ENCODE measurements at regions not wholly inside any gene's neighbourhood (a gene's known extent, or its start where the extent isn't known, plus 50 kb on each side); places are given as distances from the start of the nearest gene placed in this dataset.
"Not testable (repeated sequence)": the region's sequence is repeated elsewhere in the genome, so short reads cannot be mapped to it uniquely, and the experiment has no call there.

DNA sequence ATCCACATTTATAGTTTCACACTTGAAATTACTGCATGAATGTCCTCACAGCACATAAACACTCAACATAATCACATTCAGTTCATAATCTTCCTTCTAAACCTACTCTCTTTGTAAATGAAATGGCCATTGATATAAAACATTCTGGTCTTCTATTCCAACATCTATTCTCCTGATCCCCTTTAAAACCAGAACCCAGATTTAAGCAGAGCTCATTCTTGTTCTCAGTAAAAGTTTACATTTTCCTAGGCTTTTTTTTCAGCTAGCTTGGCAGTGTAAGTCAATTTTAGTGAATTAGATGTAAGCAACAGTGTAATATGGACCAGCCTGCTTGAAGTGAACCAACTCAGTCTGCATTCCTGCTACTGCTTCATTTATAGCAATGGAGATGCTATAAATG is 460.7 kb upstream of the RGS18 start:
- DNase-seq, result no peak

DNA sequence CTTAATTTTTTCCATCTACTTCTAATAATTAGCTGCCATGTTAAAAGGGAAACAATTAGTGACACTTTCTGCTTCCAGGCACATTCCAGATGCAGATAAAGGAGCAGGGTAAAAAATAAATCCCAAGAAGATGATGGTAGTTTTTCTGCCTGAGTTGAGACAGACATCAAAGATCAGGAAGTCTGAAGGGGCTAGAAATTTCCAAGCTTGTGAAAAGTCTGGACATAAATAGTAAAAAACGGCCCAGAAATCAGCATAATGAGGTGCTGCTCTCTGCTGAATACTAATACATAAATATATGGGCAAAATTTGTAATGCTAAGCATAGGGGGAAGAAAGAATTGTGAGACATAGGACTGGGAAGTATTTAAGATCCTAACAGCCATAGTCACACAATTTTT is 460.0 kb upstream of the RGS18 start:
- DNase-seq, result no peak

DNA sequence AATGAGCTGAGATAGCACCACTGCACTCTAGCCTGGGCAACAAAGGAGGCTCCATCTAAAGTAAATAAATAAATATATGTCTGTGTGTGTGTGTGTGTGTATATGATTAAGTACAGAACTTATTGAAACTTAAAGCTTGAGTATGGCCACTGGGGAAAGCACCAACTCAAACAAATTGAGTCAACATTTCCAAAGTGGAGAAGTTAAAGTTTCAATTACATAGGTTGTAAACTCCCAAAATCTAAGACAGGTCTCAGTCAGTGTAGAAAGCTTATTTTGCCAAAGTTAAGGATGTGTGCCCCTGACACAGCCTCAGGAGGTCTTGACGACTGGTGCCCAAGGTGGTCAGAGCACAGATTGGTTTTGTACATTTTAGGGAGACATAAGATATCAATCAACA is 458.9 kb upstream of the RGS18 start:
- no peak for DNase-seq

DNA sequence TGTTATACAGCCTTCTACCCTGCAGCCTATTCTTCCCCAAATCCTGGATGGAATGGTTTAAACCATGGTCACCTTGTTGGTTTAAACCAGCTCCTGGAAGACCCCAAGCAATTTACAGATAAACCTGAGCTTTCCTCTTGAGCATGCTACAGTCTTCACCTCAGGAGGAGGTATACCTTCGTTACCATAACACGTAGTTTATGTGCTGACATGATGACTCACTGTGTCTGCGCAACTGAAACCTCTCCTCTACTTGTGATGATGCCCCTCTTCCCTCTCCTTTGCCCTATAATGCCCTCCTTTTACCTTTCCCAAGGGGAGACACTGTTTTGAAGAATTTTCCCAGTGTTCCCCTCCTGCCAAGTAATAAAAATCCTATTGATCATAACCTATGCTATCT is 457.3 kb upstream of the RGS18 start:
- DNase-seq, result no peak

DNA sequence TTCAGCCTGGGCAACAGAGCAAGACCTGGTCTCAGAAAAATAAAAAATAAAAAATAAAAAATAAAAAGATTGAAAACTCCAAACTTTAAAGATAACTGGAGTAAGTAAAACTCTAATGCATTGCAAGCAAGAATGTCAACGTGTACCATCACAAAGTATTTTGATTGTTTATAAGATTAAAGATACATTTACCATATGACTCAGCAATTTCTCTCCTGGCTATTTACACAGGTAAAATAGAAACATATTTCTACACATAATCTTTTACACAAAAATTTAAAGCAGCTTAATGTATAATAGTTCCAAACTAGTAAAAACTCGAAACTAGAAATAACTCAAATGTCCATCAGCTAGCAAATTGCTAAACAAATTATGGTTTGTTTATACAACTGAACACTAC is 456.1 kb upstream of the RGS18 start:
- no peak for DNase-seq

DNA sequence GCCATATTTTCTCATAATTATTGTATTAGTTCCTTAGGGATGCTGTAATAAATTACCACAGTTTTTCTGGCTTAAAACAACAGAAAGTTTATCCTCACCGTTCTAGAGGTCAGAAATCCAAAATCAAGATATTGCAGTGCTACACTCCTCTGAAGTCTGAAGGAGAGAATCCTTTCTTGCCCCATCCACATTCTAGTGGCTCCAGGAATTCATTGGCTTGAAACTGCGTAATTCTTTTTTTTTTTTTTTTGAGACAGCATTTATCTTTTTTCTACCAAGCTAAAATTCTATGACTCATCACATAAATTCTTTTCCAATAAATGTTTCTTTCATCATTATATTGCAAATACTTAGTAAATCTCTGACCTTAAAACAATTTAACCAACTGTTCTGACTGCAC is 451.0 kb upstream of the RGS18 start:
- no peak for DNase-seq

DNA sequence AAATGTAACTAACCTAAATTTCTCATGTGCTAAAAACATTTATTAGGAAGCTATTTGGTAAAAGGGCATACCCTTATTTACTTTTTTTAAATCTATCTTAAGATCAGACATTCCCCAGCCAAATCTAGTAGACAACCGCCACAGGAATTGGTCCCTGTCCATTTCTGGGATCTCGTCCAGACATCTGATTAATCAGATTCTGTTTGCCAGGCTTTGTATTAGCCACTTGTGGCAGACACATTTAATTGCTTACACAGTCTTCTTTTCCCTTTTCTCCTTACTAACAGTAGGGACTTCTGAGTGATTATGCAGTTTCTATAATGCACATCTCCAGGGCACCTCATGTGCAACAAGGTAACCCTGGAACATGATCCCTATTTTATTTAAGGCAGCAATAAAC is 449.0 kb upstream of the RGS18 start:
- peak; percentile 74 for DNase-seq

DNA sequence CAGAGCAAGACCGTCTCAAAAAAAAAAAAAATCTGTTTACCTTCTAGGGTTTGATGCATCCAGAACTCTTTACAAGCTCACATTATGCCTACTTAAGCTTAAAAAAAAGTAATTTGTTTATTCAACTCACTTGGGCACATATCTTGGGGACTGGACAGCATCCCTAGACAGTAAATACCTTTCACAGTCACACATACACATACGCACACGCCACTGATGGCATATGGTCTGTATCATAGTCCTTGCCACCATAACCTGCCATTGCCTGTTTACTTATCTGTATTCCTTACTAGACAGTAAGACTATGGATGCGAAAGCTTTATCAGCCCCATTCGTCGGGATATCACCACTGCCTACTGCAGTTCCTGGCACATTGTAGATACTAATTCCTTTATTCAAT is 446.3 kb upstream of the RGS18 start:
- DNase-seq, result no peak

DNA sequence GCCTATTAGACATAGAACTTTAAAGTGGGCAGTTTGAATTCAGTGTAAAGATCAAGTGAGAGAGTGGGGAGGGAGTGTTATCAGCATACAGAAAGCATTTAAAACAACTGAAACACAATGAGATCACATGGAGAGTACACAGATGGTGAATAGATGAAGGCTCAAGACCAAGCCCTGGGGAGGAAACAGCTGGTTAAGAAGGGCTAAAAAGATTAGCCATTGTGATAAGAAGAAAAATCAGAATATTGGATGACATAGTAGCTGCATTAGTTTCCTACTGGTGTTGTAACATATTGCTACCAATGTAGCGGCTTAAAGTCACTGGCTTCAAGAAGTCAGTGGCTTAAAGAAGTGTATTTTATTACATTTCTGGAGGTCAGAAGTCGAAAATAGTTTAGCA is 443.4 kb upstream of the RGS18 start:
- no peak for DNase-seq

DNA sequence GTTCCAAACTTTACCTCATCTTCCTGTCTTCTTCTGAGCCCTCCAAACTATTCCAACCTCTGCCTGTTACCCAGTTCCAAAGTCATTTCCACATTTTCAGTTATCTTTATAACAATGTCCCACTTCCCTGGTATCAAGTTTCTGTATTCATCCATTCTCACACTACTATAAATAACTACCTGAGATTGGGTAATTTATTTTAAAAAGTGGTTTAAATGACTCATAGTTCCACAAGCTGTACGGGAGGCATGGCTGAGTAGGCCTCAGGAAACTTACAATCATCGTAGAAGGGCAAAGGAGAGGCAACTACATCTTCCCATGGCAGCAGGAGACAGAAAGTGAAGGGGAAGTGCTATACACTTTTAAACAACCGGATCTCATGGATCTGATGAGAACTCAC is 428.5 kb upstream of the RGS18 start:
- DNase-seq, result no peak

DNA sequence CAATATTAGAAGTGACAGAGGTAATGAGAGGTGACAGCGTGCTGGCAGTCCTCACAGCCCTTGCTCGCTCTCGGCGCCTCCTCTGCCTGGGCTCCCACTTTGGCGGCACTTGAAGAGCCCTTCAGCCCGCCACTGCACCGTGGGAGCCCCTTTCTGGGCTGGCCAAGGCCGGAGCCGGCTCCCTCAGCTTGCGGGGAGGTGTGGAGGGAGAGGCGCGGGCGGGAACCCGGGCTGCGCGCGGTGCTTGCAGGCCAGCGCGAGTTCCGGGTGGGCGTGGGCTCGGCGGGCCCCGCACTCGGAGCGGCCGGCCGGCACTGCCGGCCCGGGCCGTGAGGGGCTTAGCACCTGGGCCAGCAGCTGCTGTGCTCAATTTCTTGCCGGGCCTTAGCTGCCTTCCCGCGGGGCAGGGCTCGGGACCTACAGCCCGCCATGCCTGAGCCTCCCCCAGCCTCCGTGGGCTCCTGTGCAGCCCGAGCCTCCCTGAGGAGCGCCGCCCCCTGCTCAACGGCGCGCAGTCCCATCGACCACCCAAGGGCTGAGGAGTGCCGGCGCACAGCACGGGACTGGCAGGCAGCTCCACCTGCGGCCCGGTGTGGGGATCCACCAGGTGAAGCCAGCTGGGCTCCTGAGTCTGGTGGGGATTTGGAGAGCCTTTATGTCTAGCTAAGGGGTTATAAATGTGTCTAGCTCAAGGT is 426.5 kb upstream of the RGS18 start:
- DNase-seq, result not testable (repeated sequence)

DNA sequence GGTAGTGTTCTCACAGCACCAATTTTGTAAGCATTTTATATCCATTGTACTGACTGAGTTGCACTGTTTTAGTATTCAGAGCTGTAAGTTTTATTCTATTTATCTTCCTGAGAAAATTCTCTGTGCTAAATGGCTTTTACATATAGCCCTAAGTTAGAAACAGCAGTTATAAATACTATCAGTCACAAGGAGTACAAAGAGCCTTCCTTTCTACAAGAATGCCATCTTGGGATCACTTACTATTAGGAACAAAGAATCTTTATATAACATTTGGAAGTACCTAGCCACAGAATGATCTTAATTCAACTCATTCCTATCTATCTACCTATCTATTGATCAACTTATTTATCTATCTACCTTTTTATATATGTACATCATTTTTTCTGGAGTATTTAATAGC is 423.9 kb upstream of the RGS18 start:
- no peak for DNase-seq

DNA sequence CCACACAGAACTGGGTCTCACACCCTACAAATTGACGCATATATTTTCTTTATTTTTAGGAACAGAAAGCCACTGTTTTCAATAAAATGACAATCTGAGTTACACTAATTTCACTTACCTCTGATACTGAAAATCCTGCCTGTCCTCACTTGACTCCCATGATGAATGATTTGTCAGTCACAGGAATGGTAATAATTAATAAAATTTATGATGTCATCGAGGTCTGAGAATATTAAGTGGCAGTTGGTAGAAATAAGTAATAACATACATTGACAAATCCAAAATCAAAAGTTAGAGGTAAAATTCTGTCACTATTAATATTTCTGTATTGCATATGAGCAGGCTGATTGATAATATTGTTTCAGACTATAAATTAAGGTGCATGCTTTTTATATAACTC is 418.7 kb upstream of the RGS18 start:
- DNase-seq, result no peak

DNA sequence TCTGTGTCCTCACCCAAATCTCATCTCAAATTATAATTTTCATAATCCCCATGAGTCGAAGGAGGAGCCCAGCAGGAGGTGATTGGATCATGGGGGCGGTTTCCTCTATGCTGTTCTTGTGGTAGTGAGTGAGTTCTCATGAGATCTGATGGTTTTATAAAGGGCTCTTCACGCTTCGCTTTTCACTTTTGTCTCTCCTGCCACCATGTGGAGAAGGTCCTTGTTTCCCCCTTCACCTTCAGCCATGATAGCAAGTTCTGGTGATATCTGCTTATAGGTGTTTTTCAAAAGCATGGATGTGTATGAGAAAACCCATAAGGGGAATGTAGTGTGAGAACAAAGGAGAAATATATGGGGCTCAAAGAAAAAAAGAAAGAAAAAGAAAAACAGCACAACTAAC is 405.9 kb upstream of the RGS18 start:
- no peak for DNase-seq

DNA sequence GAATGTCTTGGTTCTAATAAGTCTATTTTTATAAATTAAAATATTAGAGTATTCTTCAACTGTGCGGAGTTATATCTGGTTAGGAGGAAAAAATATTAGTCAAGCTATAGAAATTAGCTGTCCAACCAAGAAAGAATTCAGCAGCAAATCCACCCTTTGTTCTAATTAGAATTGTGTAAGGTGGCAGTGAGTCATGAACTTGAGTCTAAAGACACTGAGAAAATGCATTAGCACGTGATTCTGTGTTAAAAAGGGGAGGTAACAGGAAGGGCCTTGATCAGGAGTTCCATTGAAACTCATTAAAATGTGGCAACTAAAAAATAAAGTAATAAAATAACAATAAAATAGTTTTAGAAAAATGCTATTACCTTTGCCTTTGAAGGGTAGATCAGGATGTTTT is 398.2 kb upstream of the RGS18 start:
- DNase-seq, result no peak

DNA sequence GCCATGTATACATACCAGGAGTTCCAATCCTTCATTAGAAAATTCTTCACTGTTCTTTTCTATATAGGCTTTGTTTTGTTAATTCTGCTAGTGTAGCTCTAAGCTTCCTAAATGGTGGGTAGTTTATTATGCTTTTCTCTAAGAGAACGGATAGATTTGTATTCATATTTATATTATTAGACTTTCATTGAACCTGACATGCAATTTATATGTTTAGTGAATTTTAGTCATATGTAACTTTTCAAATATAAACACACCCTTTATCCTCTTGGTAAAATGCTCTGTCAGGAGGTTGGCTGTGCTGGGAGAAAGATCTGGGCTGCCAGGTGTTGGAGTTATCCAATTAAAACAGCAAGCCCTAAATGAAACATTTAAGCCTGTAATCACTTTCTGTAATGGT is 369.7 kb upstream of the RGS18 start:
- no peak for DNase-seq

DNA sequence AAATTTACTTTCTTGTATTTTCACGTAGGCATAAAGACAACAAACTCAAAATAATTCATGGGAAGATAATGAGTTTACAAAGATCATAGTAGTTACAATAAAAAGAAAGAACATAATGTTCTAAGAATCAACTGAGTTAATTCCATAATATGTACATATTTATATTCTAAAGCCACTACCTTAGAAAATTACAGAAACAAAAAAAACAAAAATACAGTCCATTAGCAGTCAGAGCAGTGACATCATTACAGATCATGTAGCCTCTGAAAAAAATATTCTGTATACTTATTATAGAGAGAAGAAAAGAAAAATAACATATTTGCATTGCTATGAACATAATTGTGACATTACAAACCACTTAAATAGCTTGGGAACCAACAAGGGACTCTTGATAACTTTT is 360.1 kb upstream of the RGS18 start:
- DNase-seq, result no peak

DNA sequence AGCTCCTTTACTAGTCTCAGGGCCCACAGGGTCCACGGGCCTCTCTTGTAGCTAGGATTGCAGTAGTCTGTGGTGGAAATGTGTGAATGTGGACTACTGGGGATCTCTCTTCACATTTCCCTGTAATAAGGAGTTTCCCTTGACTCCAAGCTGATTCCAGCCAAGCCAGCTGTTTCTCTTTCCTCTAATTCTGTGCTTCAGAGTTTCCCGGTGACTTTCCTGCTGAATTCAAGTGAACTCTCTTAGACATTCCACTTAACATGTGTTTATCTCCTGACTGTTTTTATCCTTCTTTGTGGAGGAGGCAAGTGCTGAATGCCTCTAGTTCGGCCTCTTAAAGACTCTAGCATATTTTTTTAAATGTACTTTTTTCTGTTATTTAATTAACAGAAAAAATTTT is 354.0 kb upstream of the RGS18 start:
- no peak for DNase-seq

DNA sequence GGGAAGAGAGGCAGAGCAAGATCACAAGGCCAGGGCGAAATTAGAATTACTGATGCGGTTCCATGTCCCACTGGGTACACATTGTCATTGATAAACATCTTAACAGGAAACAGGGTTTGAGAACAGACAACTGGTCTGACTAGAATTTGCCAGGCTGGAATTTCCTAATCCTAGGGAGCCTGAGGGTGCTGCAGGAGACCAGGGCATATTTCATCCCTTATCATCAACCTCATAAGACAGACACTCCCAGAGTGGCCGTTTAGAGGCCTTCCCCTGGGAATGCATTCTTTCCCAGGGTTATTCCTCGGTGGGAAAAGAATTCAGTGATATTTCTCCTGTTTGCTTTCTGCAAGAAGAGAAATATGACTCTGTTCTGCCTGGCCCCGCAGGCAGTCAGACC is 344.7 kb upstream of the RGS18 start:
- not testable (repeated sequence) for DNase-seq

DNA sequence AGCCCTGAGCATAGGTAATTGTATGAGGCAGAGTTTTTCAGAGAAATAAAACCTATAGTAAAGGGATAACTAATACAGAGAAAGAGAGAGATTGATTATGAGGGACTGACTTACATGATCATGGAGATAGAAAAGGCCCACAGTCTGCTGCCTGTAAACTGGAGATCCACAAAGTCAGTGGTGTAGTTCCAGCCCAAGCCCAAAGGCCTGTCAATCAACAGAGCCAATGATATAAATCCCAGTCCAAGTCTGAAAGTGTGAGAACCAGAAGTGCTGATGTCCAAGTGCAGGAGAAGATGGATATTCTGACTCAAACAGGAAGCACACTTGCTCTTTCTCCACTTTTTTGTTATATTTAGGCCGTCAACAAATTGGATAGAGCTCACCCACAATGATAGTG is 340.1 kb upstream of the RGS18 start:
- no peak for DNase-seq

DNA sequence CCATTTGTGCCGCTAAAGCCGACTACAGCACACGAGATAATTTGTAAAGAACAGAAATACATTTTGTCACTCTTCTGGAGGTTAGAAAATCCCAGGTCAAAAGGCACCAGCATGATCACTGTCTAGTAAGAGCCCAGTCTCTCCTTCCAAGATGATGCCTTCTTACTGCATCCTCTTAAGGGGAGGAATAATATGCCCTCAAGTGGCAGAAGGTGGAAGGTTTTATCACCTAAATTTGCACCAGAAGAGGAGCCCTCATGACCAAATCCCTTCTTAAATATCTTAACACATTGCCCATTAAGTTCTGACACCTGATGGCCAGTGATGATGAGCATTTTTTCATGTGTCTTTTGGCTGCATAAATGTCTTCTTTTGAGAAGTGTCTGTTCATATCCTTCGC is 326.7 kb upstream of the RGS18 start:
- DNase-seq, result no peak

DNA sequence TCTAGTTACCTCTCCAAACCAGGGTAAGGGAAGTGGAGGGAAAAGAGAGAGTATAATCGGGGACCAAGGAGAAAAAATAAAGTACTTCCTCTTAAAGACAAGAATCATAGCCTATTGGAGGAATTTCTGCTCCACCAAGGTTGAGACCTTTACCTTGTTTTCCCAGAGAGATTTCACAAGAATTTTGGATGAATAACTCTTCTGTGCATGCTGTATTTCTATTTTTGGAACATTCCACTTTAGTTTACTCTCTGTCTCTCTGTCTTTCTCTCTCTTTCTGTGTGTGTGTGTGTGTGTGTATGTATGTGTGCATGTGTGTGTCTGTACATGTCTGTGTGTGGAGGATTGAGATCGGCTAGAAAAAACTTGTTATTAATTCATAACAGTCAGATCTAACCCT is 318.4 kb upstream of the RGS18 start:
- no peak for DNase-seq

DNA sequence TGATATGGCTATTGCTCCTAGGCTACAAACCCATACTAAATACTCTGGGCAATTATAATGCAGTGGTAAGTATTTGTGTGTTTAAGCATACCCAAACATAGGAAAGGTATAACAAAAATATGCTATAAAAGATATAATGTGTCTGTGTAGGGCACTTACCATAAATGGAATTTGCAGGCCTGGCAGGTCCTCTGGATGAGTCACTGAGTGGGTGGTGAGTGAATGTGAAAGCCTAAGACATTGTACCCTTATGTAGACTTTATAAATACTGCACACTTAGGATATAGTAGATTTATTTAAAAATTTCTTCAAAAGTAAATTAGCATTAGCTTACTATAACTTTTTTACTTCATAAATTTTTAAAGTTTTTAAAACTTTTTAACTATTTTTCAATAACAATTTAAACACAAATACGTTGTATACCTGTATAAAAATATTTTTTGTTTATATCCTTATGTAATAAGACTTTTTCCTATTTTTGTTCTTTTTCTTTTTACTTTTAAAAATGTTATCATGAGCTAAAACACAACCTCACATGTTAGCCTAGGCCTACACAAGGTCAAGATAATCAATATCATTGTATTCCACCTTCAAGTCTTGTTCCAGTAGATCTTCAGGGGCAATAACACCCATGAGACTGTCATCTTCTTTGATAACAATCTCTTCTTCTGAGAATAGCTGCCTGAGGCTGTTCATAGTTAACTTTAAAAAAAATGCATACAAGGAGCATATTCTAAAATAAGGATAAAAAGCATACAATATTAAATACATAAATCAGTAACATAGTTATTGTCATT is 306.3 kb upstream of the RGS18 start:
- no peak for DNase-seq

DNA sequence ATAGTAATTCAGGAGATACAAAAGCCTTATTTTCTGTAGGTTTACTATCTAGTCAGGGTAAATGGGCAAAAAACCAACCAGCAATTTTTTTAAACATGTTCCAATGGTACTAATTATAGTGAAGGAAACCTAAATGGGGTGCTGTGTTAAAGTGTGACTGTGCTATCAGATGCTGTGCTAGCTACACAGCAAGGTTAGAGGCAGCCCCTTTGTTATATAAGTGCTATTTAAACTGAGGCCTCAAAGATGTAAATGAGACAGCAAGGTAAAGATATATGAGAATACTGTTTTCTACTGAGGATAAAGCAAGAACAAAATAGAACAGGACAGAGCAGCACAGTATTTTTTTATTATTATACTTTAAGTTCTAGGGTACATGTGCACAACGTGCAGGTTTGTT is 305.4 kb upstream of the RGS18 start:
- no peak for DNase-seq

DNA sequence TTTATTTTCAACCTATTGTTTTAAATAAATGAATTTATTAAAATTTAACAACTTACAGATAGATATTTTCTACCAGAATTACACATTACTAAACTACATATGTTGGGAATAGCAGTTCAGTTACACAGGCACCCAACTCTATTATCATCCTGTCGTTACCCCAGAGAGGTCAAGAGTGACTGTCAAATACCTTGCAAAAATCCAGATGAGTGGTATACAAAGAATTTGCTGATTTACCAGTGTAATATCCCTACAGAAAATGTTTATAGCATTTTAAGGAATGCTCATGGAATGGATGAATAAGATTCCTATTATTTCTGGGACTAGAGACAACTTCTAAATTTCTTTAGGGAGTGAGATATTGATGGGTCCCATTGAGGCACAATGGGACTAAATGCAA is 300.7 kb upstream of the RGS18 start:
- no peak for DNase-seq
